Peyer's patch (tissue), 4 donors: ENCODE measurements at regions not wholly inside any gene's neighbourhood (a gene's known extent, or its start where the extent isn't known, plus 50 kb on each side); places are given as distances from the start of the nearest gene placed in this dataset.

Source experiments
- DNase-seq, 3 donors: peaks; one replicate each; pipeline ENCODE4 v3.0.0-alpha.2; 2017 to 2019
- H3K27ac ChIP-seq, 4 donors: fragments of 200-600 bp; sonication (generic); one replicate each; pipeline ENCODE4 v1.5.1; 2016 to 2019
- H3K27me3 ChIP-seq, 2 donors: fragments of 200-600 bp; sonication (generic); one replicate each; pipeline ENCODE4 v1.5.1; 2019
- H3K36me3 ChIP-seq, 3 donors: fragments of 200-600 bp; sonication (generic); one replicate each; pipeline ENCODE4 v1.5.1; 2016 to 2019
- H3K4me1 ChIP-seq, 4 donors: fragments of 200-600 bp; sonication (generic); one replicate each; pipeline ENCODE4 v1.5.1; 2016 to 2019
- H3K4me3 ChIP-seq, 4 donors: fragments of 200-600 bp; sonication (generic); 1 replicate in 3 of 4; 2 replicates in 1 of 4; pipeline ENCODE4 v1.5.1; 2016 to 2019; ENCODE audit warnings: mild to moderate bottlenecking in 1 of 4
- H3K9me3 ChIP-seq, 4 donors: fragments of 200-600 bp; sonication (generic); one replicate each; pipeline ENCODE4 v1.5.1; 2016 to 2019; ENCODE audit warnings: mild to moderate bottlenecking in 1 of 4
- CTCF ChIP-seq, 6 experiments: fragments of 450-650 bp in 4 of 6; fragments of 200-600 bp in 2 of 6; sonication (generic) in 1 of 6; IDR thresholded peaks; one replicate each; pipeline ENCODE4 v1.5.1; 2017 to 2019; ENCODE audit warnings: antibody characterized with exemption in 6 of 6, mild to moderate bottlenecking in 3 of 6, moderate library complexity in 1 of 6
- POLR2A ChIP-seq, 2 donors: fragments of 450-650 bp; IDR thresholded peaks; one replicate each; pipeline ENCODE4 v1.5.1; 2017; ENCODE audit warnings: antibody characterized with exemption in 2 of 2, mild to moderate bottlenecking in 2 of 2, moderate library complexity in 2 of 2

GRCh38 chr13:50140581-50141374 lies 125.5 kb downstream of the KCNRG start:
- TF ChIP-seq CTCF (IDR thresholded peaks at IDR 0.05) (no peak), POLR2A (IDR thresholded peaks at IDR 0.05) (no peak)
- Histone ChIP-seq H3K4me1 (no peaks in the 10 kb centered on the region), H3K27me3 (no peaks in the 10 kb centered on the region), H3K36me3 (no peaks in the 10 kb centered on the region), H3K27ac (no peak overlapping the region), H3K4me3 (no peak overlapping the region), H3K9me3 (no peaks in the 10 kb centered on the region)
- DNase-seq = no peak

GRCh38 chr13:50141375-50141975 lies 126.2 kb downstream of the KCNRG start:
- H3K27me3 ChIP-seq = no peaks in the 10 kb centered on the region
- no peaks in the 10 kb centered on the region for H3K4me1 ChIP-seq
- no peaks in the 10 kb centered on the region for H3K9me3 ChIP-seq
- H3K4me3 ChIP-seq = no peak overlapping the region
- no peak for DNase-seq
- no peaks in the 10 kb centered on the region for H3K36me3 ChIP-seq
- TF ChIP-seq CTCF (IDR thresholded peaks at IDR 0.05) (no peak), POLR2A (IDR thresholded peaks at IDR 0.05) (no peak)
- no peak overlapping the region for H3K27ac ChIP-seq

- no peak for TF ChIP-seq CTCF (IDR thresholded peaks at IDR 0.05)
- TF ChIP-seq POLR2A (IDR thresholded peaks at IDR 0.05) = no peak
Observed at GRCh38 chr13:50144246-50145160, 129.3 kb downstream of the KCNRG start.

GRCh38 chr13:50149214-50149613 lies 134.0 kb downstream of the KCNRG start:
- H3K36me3 ChIP-seq = no peaks in the 10 kb centered on the region
- H3K4me1 ChIP-seq = peaks cover 0 to 5% (median 2%) of the 10 kb centered on the region in 4 donors
- no peak overlapping the region for H3K4me3 ChIP-seq
- H3K27me3 ChIP-seq = no peaks in the 10 kb centered on the region
- TF ChIP-seq CTCF (IDR thresholded peaks at IDR 0.05) = no peak
- TF ChIP-seq POLR2A (IDR thresholded peaks at IDR 0.05) = no peak
- H3K27ac ChIP-seq = no peak overlapping the region
- H3K9me3 ChIP-seq = no peaks in the 10 kb centered on the region
- DNase-seq = no peak

More at GRCh38 chr13:50144246-50145160, 129.3 kb downstream of the KCNRG start:
- no peaks in the 10 kb centered on the region for H3K9me3 ChIP-seq
- H3K4me3 ChIP-seq = no peak overlapping the region
- no peaks in the 10 kb centered on the region for H3K4me1 ChIP-seq
- no peaks in the 10 kb centered on the region for H3K27me3 ChIP-seq
- DNase-seq = no peak
- H3K36me3 ChIP-seq = no peaks in the 10 kb centered on the region
- no peak overlapping the region for H3K27ac ChIP-seq

- Histone ChIP-seq H3K4me3 (no peak overlapping the region), H3K4me1 (peaks cover 0 to 5% (median 2%) of the 10 kb centered on the region in 4 donors), H3K9me3 (no peaks in the 10 kb centered on the region), H3K27ac (no peak overlapping the region), H3K36me3 (no peaks in the 10 kb centered on the region), H3K27me3 (no peaks in the 10 kb centered on the region)
- DNase-seq = no peak
- TF ChIP-seq POLR2A (IDR thresholded peaks at IDR 0.05) (no peak), CTCF (IDR thresholded peaks at IDR 0.05) (no peak)
Observed at GRCh38 chr13:50149932-50150331, 134.7 kb downstream of the KCNRG start.
